Breast epithelium (tissue), 4 donors: ENCODE measurements at regions not wholly inside any gene's neighbourhood (a gene's known extent, or its start where the extent isn't known, plus 50 kb on each side); places are given as distances from the start of the nearest gene placed in this dataset.

ENCODE experiments used
- DNase-seq, 2 donors: peaks; one replicate each; pipeline ENCODE4 v3.0.0-alpha.2; 2019; ENCODE audit warnings: low spot score in 2 of 2
- H3K27ac ChIP-seq, 2 donors: fragments of 200-600 bp; sonication (generic) in 1 of 2; one replicate each; pipeline ENCODE4 v1.5.1; 2016 to 2019; ENCODE audit warnings: mild to moderate bottlenecking in 1 of 2
- H3K27me3 ChIP-seq, 2 donors: fragments of 200-600 bp; sonication (generic) in 1 of 2; one replicate each; pipeline versions ENCODE4 v1.5.1 to v1.6.0; 2017 to 2019; ENCODE audit warnings: control low read depth in 1 of 2, mild to moderate bottlenecking in 1 of 2
- H3K36me3 ChIP-seq: fragments of 200-600 bp; one replicate; pipeline ENCODE4 v1.5.1; 2019
- H3K4me1 ChIP-seq, 2 donors: fragments of 200-600 bp; sonication (generic); one replicate each; pipeline ENCODE4 v1.5.1; 2016 to 2019; ENCODE audit warnings: control low read depth in 1 of 2
- H3K4me3 ChIP-seq, 3 donors: fragments of 200-600 bp; sonication (generic); 1 replicate in 2 of 3; 2 replicates in 1 of 3; pipeline ENCODE4 v1.5.1; 2016 to 2019; ENCODE audit warnings: mild to moderate bottlenecking in 3 of 3, moderate library complexity in 2 of 3
- H3K9me3 ChIP-seq, 2 donors: fragments of 200-600 bp; sonication (generic) in 1 of 2; one replicate each; pipeline ENCODE4 v1.5.1; 2016 to 2019; ENCODE audit warnings: control low read depth in 1 of 2
- CTCF ChIP-seq, 3 donors: fragments of 450-650 bp; IDR thresholded peaks; one replicate each; pipeline ENCODE4 v1.5.1; 2016 to 2017; ENCODE audit warnings: antibody characterized with exemption in 3 of 3, mild to moderate bottlenecking in 3 of 3, moderate library complexity in 3 of 3
- POLR2A ChIP-seq: fragments of 450-650 bp; IDR thresholded peaks from one replicate; pipeline ENCODE4 v1.6.1; 2016; ENCODE audit warnings: antibody characterized with exemption, mild to moderate bottlenecking, moderate library complexity
- POLR2AphosphoS5 ChIP-seq, 3 donors: sonication (generic); formaldehyde crosslinking; IDR thresholded peaks; one replicate each; pipeline ENCODE4 v1.6.1; 2017; ENCODE audit warnings: antibody characterized with exemption in 3 of 3
- intact Hi-C: fragments of 100-400 bp; cut with DNase I; formaldehyde crosslinking; loops from one replicate; pipeline ENCODE4 v1.15.1; 2023; ENCODE audit warnings: low total_unique reads

GRCh38 chr10:6969659-6970058, 389.6 kb upstream of the PRKCQ start:
- no peaks in the 10 kb centered on the region for H3K27me3 ChIP-seq
- TF ChIP-seq CTCF (IDR thresholded peaks at IDR 0.05), result no peak
- intact Hi-C loops, result no loop called here

GRCh38 chr10:6964543-6964942, 384.5 kb upstream of the PRKCQ start:
- intact Hi-C loops, result no loop called here
- Histone ChIP-seq H3K9me3 (no peaks in the 10 kb centered on the region), H3K36me3 (no peaks in the 10 kb centered on the region), H3K27ac (no peak overlapping the region), H3K27me3 (no peaks in the 10 kb centered on the region), H3K4me3 (no peak overlapping the region), H3K4me1 (no peaks in the 10 kb centered on the region)
- DNase-seq, result no peak
- TF ChIP-seq CTCF (IDR thresholded peaks at IDR 0.05), result no peak
- no peak for TF ChIP-seq POLR2A
- no peak for TF ChIP-seq POLR2AphosphoS5 (IDR thresholded peaks at IDR 0.05)

More at GRCh38 chr10:6969659-6970058, 389.6 kb upstream of the PRKCQ start:
- no peaks in the 10 kb centered on the region for H3K36me3 ChIP-seq
- H3K27ac ChIP-seq, result no peak overlapping the region
- DNase-seq, result no peak
- H3K4me1 ChIP-seq, result no peaks in the 10 kb centered on the region
- H3K9me3 ChIP-seq, result no peaks in the 10 kb centered on the region
- no peak overlapping the region for H3K4me3 ChIP-seq

GRCh38 chr10:6962576-6962975, 382.5 kb upstream of the PRKCQ start:
- Histone ChIP-seq H3K27ac (no peak overlapping the region), H3K9me3 (no peaks in the 10 kb centered on the region), H3K4me3 (no peak overlapping the region), H3K27me3 (no peaks in the 10 kb centered on the region), H3K4me1 (no peaks in the 10 kb centered on the region), H3K36me3 (no peaks in the 10 kb centered on the region)
- DNase-seq, result no peak
- intact Hi-C loops, result no loop called here
- TF ChIP-seq POLR2AphosphoS5 (IDR thresholded peaks at IDR 0.05), result no peak
- no peak for TF ChIP-seq CTCF (IDR thresholded peaks at IDR 0.05)
- no peak for TF ChIP-seq POLR2A

- intact Hi-C loops, result no loop called here
Observed at GRCh38 chr10:6958711-6959110, 378.6 kb upstream of the PRKCQ start.

GRCh38 chr10:6958254-6958653, 378.2 kb upstream of the PRKCQ start:
- Histone ChIP-seq H3K36me3 (no peaks in the 10 kb centered on the region), H3K9me3 (no peaks in the 10 kb centered on the region), H3K27me3 (no peaks in the 10 kb centered on the region), H3K27ac (no peak overlapping the region), H3K4me3 (no peak overlapping the region), H3K4me1 (no peaks in the 10 kb centered on the region)
- intact Hi-C loops, result no loop called here
- DNase-seq, result no peak
- TF ChIP-seq CTCF (IDR thresholded peaks at IDR 0.05), result no peak
- no peak for TF ChIP-seq POLR2AphosphoS5 (IDR thresholded peaks at IDR 0.05)
- TF ChIP-seq POLR2A, result no peak

More at GRCh38 chr10:6958711-6959110, 378.6 kb upstream of the PRKCQ start:
- TF ChIP-seq CTCF (IDR thresholded peaks at IDR 0.05) (no peak), POLR2A (no peak), POLR2AphosphoS5 (IDR thresholded peaks at IDR 0.05) (no peak)
- no peak overlapping the region for H3K27ac ChIP-seq
- no peak for DNase-seq
- no peak overlapping the region for H3K4me3 ChIP-seq
- H3K9me3 ChIP-seq, result no peaks in the 10 kb centered on the region
- H3K4me1 ChIP-seq, result no peaks in the 10 kb centered on the region
- no peaks in the 10 kb centered on the region for H3K27me3 ChIP-seq
- no peaks in the 10 kb centered on the region for H3K36me3 ChIP-seq
